ENCODE measurements at regions not wholly inside any gene's neighbourhood (a gene's known extent, or its start where the extent isn't known, plus 50 kb on each side); places are given as distances from the start of the nearest gene placed in this dataset.

- no peak for TF ChIP-seq CTCF (IDR thresholded peaks at IDR 0.05; ENCODE audit: extremely low read depth, insufficient read depth, missing control alignments)
- no peak for DNase-seq (ENCODE audit: low spot score)
- in situ Hi-C loops (cut with MboI; ENCODE audit: low pct_unique_long_range_greater_than_20kb, low sequenced_read_pairs, unreplicated experiment), result no loop called here
Measured at GRCh38 chr7:114264023-114264422, 150.6 kb upstream of the FOXP2 start.

GRCh38 chr7:114263219-114263618, 151.4 kb upstream of the FOXP2 start:
- in situ Hi-C loops (cut with MboI; ENCODE audit: low pct_unique_long_range_greater_than_20kb, low sequenced_read_pairs, unreplicated experiment), result no loop called here
- DNase-seq (ENCODE audit: low spot score), result no peak
- TF ChIP-seq CTCF (IDR thresholded peaks at IDR 0.05; ENCODE audit: extremely low read depth, insufficient read depth, missing control alignments), result no peak

- in situ Hi-C loops (cut with MboI; ENCODE audit: low pct_unique_long_range_greater_than_20kb, low sequenced_read_pairs, unreplicated experiment), result no loop called here
- DNase-seq (ENCODE audit: low spot score), result no peak
- no peak for TF ChIP-seq CTCF (IDR thresholded peaks at IDR 0.05; ENCODE audit: extremely low read depth, insufficient read depth, missing control alignments)
Measured at GRCh38 chr7:114255404-114255841, 159.2 kb upstream of the FOXP2 start.

- in situ Hi-C loops (cut with MboI; ENCODE audit: low pct_unique_long_range_greater_than_20kb, low sequenced_read_pairs, unreplicated experiment), result no loop called here
- no peak for TF ChIP-seq CTCF (IDR thresholded peaks at IDR 0.05; ENCODE audit: extremely low read depth, insufficient read depth, missing control alignments)
- DNase-seq (ENCODE audit: low spot score), result no peak
Measured at GRCh38 chr7:114243646-114244045, 171.0 kb upstream of the FOXP2 start.

GRCh38 chr7:114242992-114243507, 171.6 kb upstream of the FOXP2 start:
- DNase-seq (ENCODE audit: low spot score), result no peak
- no peak for TF ChIP-seq CTCF (IDR thresholded peaks at IDR 0.05; ENCODE audit: extremely low read depth, insufficient read depth, missing control alignments)
- in situ Hi-C loops (cut with MboI; ENCODE audit: low pct_unique_long_range_greater_than_20kb, low sequenced_read_pairs, unreplicated experiment), result no loop called here

- in situ Hi-C loops (cut with MboI; ENCODE audit: low pct_unique_long_range_greater_than_20kb, low sequenced_read_pairs, unreplicated experiment), result no loop called here
- TF ChIP-seq CTCF (IDR thresholded peaks at IDR 0.05; ENCODE audit: extremely low read depth, insufficient read depth, missing control alignments), result no peak
- DNase-seq (ENCODE audit: low spot score), result no peak
Measured at GRCh38 chr7:114229246-114229645, 185.4 kb upstream of the FOXP2 start.

GRCh38 chr7:114225784-114226183, 188.8 kb upstream of the FOXP2 start:
- no peak for DNase-seq (ENCODE audit: low spot score)
- in situ Hi-C loops (cut with MboI; ENCODE audit: low pct_unique_long_range_greater_than_20kb, low sequenced_read_pairs, unreplicated experiment), result no loop called here
- TF ChIP-seq CTCF (IDR thresholded peaks at IDR 0.05; ENCODE audit: extremely low read depth, insufficient read depth, missing control alignments), result no peak

Measured in GM13977 (cell line).